Activated naive CD4-positive, alpha-beta T cell treated with anti-CD3 and anti-CD28 coated beads, Interleukin-2, amount 50 U/mL, for 72 hours (primary cell): ENCODE measurements at regions not wholly inside any gene's neighbourhood (a gene's known extent, or its start where the extent isn't known, plus 50 kb on each side); places are given as distances from the start of the nearest gene placed in this dataset.

Experiments
- ATAC-seq, 2 donors: fragments of 150-1000 bp; cut with Tn5 transposase; 2 replicates each; pipeline ENCODE4 v1.10.0; 2021; ENCODE audit warnings: mild to moderate bottlenecking in 2 of 2, moderate library complexity in 2 of 2
- DNase-seq, 2 donors: peaks; one replicate each; pipeline ENCODE4 v3.0.0; 2021 to 2022; ENCODE audit warnings: low spot score in 2 of 2
- H3K27ac Mint-ChIP-seq, 2 donors: one replicate each; pipeline ENCODE4 v1.8.0; 2022; ENCODE audit warnings: mild to moderate bottlenecking in 2 of 2, mixed read lengths in 2 of 2
- H3K36me3 Mint-ChIP-seq, 2 donors: one replicate each; pipeline ENCODE4 v1.8.0; 2022; ENCODE audit warnings: mixed read lengths in 2 of 2
- H3K9me3 Mint-ChIP-seq, 2 donors: one replicate each; pipeline ENCODE4 v1.8.0; 2022; ENCODE audit warnings: mixed read lengths in 2 of 2

DNA sequence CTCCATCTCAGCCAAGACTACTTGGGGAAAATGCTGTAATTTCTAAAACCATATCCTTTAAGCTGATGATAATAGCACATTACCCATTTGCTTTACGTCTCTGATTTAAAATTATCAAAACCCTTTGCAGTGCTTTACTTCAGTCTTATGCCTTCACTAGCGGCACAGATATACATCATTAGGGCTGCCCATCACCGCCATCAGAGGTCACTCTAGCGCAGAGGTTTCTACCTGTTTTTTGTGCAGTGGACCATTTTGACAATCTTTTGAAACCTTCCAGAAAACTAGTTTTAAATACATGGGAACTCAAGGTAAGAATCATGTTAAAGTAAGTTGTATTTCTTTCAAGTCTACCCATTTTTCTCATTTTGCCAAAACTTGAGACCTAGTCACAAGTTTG, 592.5 kb downstream of the PPARGC1A start:
- ATAC-seq (no peak), DNase-seq (no peak)
- no peaks in the 10 kb centered on the region for H3K36me3 Mint-ChIP-seq
- no peaks in the 10 kb centered on the region for H3K9me3 Mint-ChIP-seq
- no peak overlapping the region for H3K27ac Mint-ChIP-seq

- Mint-ChIP-seq H3K36me3 (peaks cover 0 to 6% of the 10 kb centered on the region in 2 donors), H3K27ac (no peak overlapping the region), H3K9me3 (no peaks in the 10 kb centered on the region)
- DNase-seq (no peak), ATAC-seq (no peak)
Observed at GRCh38 chr4:23291139-23291538, 598.4 kb downstream of the GBA3 start.

DNA sequence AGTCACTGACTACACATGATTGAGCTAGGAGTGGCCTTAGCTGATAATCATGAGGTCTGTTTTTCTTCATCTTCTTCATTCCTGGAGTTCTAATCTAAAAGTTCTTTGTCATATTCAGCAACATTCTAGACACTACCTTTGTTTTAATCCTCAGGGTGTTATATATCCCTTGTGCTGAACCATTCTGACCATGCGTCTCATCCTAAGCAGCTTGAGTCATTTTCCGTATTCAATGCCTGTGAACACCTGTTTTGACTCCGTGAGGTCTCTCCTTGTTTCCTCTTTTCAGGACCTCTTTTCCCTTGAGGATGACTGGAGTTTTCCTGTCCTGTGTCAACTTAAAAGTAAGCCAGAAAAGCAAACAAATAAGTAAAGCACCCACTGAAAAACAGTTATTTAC, 597.9 kb downstream of the GBA3 start:
- peaks cover 0 to 6% of the 10 kb centered on the region in 2 donors for H3K36me3 Mint-ChIP-seq
- no peak overlapping the region for H3K27ac Mint-ChIP-seq
- DNase-seq: no peak
- no peaks in the 10 kb centered on the region for H3K9me3 Mint-ChIP-seq
- peak; percentile 47 for ATAC-seq

GRCh38 chr4:23279377-23279986, 586.7 kb downstream of the GBA3 start:
- no peak for ATAC-seq
- H3K27ac Mint-ChIP-seq: no peak overlapping the region
- no peaks in the 10 kb centered on the region for H3K36me3 Mint-ChIP-seq
- H3K9me3 Mint-ChIP-seq: no peaks in the 10 kb centered on the region
- DNase-seq: no peak

- ATAC-seq: no peak
- DNase-seq: no peak
- H3K36me3 Mint-ChIP-seq: no peaks in the 10 kb centered on the region
- H3K27ac Mint-ChIP-seq: no peak overlapping the region
- H3K9me3 Mint-ChIP-seq: no peaks in the 10 kb centered on the region
Observed at GRCh38 chr4:23278845-23279244, 586.1 kb downstream of the GBA3 start.

GRCh38 chr4:23276076-23276475, 583.3 kb downstream of the GBA3 start:
- DNase-seq: no peak
- no peak overlapping the region for H3K27ac Mint-ChIP-seq
- no peak for ATAC-seq
- H3K9me3 Mint-ChIP-seq: no peaks in the 10 kb centered on the region
- H3K36me3 Mint-ChIP-seq: no peaks in the 10 kb centered on the region

DNA sequence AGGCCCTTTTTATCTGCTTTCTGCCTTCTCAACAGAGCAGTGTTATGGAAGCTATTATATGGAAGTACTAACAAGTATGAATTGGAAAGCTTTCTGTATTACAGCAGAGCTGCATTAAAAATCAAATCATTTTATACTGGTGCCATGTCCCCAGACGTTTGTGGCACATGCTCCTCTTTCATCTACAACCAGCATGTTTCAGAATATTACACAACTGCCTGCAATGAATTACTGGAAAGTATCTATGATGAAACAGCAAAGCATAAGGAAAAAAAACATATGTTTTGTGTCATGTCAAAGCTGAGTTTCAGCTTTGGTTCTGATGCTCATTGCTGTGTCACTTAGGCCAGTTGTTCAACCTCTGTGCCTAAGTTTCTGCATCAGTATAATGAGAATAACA, 576.8 kb downstream of the GBA3 start:
- no peak overlapping the region for H3K27ac Mint-ChIP-seq
- ATAC-seq (no peak), DNase-seq (no peak)
- no peaks in the 10 kb centered on the region for H3K36me3 Mint-ChIP-seq
- no peaks in the 10 kb centered on the region for H3K9me3 Mint-ChIP-seq

DNA sequence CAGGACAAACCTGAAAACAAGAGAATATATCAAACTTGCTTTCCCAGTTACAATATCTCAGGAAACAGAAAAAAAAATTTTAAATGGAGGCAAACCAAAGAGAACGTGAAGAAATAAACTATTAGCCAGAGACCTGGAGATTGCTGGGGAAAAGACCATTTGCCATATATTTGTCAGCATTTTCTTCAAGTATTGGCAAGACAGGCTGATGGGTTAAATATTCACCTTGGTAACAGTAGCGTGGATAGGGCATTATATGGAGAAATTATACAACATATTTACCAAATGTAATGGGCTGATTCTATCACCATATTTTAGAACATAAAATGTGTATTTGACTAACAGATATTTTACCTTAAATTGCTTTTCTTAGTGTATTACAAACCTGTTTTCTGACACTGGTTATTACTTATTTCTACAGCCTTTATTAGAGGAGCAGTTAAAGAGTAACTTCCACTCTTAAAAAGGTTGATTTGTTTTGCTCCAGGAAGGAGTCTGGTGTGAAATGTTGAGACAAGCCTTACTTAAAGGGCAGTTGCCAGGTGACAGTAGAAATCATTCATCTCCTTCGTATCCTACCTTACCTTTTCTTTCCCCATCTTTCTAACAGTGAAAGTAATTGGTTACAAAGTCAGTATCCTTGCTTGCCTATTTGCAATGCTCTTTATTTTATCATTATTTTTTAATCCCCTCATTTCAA, 575.5 kb downstream of the GBA3 start:
- ATAC-seq (no peak), DNase-seq (no peak)
- H3K27ac Mint-ChIP-seq: no peak overlapping the region
- no peaks in the 10 kb centered on the region for H3K36me3 Mint-ChIP-seq
- no peaks in the 10 kb centered on the region for H3K9me3 Mint-ChIP-seq

DNA sequence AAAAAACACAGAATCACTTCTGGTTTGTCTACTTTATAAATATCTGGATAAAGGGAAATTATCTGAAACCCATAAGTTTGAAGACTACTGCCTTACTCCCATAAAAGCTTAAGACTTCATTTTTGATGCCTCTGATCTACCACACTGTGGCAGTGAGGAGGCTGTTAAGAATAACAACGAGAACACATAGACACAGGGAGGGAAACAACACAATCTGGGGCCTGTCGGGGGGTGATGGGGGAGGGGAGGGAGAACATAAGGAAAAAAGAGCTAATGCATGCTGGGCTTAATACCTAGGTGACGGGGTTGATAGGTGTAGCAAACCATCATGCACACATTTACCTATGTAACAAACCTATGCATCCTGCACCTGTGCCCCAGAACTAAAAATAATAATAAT, 573.7 kb downstream of the GBA3 start:
- no peaks in the 10 kb centered on the region for H3K9me3 Mint-ChIP-seq
- ATAC-seq: no peak
- no peak for DNase-seq
- H3K27ac Mint-ChIP-seq: no peak overlapping the region
- H3K36me3 Mint-ChIP-seq: no peaks in the 10 kb centered on the region

- Mint-ChIP-seq H3K27ac (no peak overlapping the region), H3K36me3 (no peaks in the 10 kb centered on the region), H3K9me3 (no peaks in the 10 kb centered on the region)
- DNase-seq (no peak), ATAC-seq (no peak)
Observed at GRCh38 chr4:23260511-23260910, 567.8 kb downstream of the GBA3 start.

DNA sequence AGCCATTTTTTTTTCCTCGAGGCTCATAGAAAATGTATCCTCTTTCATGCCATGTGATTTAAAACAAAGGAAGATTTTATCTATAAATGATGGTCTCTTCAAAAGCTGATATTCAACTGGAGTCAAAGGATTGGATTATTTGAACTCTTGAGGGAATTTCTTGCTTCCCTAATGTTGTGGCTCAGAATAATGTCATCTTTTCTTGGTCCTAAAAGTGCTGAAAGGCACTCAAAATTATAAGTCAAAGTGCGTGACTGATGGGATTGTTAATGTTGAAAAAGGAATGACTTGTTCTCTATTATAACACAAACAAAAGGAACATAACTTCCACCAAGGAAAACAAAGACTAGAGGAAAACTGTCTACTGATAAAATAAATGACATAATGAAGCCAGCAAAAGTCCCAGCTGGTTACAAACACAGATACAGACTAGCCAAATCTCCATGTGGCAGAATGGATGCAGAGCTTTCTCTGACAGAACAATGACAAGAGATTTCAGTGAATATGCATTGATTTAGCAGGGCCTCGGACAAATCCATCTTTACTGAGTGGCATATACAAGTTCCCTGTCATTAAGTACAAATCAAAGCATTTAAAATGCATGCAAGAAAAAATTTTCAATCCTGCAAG, 552.6 kb downstream of the GBA3 start:
- DNase-seq (no peak), ATAC-seq (no peak)
- H3K9me3 Mint-ChIP-seq: no peaks in the 10 kb centered on the region
- H3K36me3 Mint-ChIP-seq: no peaks in the 10 kb centered on the region
- no peak overlapping the region for H3K27ac Mint-ChIP-seq

- no peak overlapping the region for H3K27ac Mint-ChIP-seq
- ATAC-seq: no peak
- H3K36me3 Mint-ChIP-seq: no peaks in the 10 kb centered on the region
- DNase-seq: no peak
- H3K9me3 Mint-ChIP-seq: no peaks in the 10 kb centered on the region
Observed at GRCh38 chr4:23242962-23243361, 550.2 kb downstream of the GBA3 start.

- Mint-ChIP-seq H3K9me3 (no peaks in the 10 kb centered on the region), H3K27ac (no peak overlapping the region), H3K36me3 (no peaks in the 10 kb centered on the region)
- DNase-seq (no peak), ATAC-seq (no peak)
Observed at GRCh38 chr4:23241408-23241807, 548.7 kb downstream of the GBA3 start.

DNA sequence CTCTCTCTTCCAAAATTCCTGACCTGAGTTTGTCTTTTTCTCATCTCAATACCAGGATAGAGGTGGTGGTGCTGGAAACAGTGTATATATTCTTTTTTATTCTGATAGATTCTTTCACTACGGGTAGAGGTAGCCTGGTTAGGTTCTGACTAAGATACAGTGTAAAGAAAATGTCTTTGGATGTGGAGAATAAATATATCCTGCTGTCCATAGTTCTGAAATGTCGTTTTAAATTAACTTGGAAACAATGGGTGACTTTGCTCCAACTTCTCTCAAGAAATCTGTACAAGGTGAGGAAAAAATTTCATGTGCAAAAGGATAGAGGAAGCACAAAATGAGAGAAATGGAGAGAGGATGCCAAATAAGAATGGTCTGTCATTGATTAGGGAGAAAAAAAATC, 546.1 kb downstream of the GBA3 start:
- Mint-ChIP-seq H3K36me3 (no peaks in the 10 kb centered on the region), H3K9me3 (no peaks in the 10 kb centered on the region)

GRCh38 chr4:23237771-23238170, 545.0 kb downstream of the GBA3 start:
- no peak for DNase-seq
- Mint-ChIP-seq H3K27ac (no peak overlapping the region), H3K9me3 (no peaks in the 10 kb centered on the region), H3K36me3 (no peaks in the 10 kb centered on the region)
- ATAC-seq: no peak

More for the DNA sequence above, 546.1 kb downstream of the GBA3 start:
- ATAC-seq: no peak
- DNase-seq: no peak
- no peak overlapping the region for H3K27ac Mint-ChIP-seq

DNA sequence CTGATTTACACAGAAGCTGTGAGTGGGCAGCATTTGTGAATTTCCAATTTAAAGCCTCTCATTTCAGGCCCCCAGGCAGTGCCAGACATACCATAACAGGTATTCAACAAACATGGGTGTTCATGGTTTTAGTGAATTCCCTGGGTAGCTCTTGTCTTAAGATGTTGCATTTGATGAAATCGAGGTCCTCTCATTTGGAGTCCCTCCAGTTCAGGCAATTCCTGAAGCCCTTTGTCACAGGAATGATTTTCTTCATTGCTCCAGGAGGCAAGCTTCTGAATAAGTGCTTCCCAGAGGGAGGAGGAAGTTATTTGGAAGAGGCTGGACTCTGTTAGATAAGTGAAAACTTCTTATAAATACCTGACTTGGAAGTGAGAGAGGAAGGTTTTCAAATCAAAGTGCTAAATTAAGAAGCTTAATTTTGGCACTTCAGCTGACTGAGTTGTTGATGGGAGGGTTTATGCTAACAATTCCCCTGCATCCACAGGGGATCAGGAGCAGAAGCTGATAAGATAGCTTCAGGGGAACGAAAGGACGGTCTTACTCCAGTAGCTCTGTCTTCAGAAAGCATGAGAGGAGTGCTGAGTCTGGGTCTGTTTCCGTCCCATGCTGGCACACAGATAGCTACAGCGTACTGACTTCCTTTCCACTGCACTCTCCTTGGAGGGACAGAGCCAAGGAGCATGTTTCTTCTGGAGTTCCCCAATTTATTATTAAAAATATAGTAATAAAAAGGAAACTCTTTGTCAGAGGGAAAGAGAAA, 543.1 kb downstream of the GBA3 start:
- Mint-ChIP-seq H3K9me3 (no peaks in the 10 kb centered on the region), H3K27ac (no peak overlapping the region), H3K36me3 (no peaks in the 10 kb centered on the region)
- DNase-seq (no peak), ATAC-seq (no peak)

GRCh38 chr4:23234716-23235115, 542.0 kb downstream of the GBA3 start:
- no peak for ATAC-seq
- Mint-ChIP-seq H3K36me3 (no peaks in the 10 kb centered on the region), H3K27ac (no peak overlapping the region), H3K9me3 (no peaks in the 10 kb centered on the region)
- DNase-seq: no peak
